Stimulated activated CD8-positive, alpha-beta memory T cell treated with anti-CD3 and anti-CD28 coated beads, Interleukin-7, amount 100 ng/mL, for 4 hours (primary cell): ENCODE measurements at regions not wholly inside any gene's neighbourhood (a gene's known extent, or its start where the extent isn't known, plus 50 kb on each side); places are given as distances from the start of the nearest gene placed in this dataset.

Source experiments
- DNase-seq, 2 donors: peaks; one replicate each; pipeline ENCODE4 v3.0.0-alpha.2; 2020; ENCODE audit warnings: low read depth in 2 of 2

DNA sequence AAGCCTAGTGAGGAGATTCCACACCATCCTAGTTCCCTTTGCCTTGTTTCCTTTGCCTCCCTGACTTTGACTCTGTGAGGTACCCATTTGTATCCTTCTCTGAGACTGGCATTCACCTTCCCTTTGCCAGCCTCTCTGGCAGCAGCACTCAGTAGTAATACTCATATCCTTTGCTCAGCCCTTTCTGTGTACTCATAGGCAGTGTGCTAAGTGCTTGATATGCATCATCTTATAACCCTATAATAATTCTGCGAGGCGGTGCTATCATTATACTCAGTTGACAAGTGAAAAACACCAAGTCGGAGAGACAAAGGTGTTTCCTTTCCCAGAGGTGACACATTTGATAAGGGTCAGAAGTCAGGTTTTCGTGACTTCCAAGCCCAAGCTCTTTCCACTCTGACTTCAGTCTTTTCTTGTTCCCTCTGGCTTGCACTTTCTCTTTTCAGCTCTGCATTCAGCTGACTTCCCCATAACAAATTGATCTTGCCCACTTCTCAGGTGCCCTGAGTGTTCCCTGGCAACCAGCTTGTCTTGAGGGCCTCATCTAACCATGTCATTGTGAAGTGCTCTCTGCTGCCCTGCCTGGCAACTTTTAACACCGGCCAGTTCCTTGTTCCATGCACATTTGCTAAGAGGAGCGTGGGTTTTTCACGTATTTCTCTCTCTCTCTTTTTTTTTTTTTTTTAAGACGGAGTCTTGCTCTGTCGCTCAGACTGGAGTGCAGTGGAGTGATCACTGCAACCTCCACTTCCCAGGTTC, 94.5 kb upstream of the UPP2 start:
- DNase-seq, result no peak

DNA sequence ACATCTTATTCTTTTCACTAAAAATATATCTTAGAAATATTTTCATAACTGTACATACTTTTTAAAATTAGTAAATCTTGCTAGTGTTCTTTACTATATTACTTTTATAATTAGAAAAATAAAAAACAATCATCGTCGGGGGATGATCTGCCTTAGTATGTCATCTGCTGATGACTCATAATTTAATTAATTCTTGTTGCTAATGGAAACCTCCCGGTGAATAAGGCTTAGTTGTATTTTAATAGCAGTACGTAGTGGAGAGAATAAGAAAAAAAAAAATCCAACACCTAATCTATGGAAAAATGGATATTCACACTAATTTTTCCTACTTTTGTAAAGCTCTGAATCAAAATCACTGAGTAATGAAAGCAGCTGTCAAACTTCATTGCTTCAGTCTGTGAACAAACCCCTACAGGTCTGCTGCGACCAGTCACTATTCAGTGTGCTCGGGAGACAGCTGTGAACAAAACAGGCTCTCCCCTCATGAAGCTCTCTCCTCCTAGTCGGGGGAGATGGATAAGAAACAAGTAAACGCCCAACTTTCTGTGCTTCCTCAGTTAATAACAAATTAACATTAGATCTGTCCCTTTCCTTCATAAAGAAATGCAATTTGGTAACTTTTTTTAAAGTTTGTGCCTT, 97.4 kb upstream of the UPP2 start:
- no peak for DNase-seq

DNA sequence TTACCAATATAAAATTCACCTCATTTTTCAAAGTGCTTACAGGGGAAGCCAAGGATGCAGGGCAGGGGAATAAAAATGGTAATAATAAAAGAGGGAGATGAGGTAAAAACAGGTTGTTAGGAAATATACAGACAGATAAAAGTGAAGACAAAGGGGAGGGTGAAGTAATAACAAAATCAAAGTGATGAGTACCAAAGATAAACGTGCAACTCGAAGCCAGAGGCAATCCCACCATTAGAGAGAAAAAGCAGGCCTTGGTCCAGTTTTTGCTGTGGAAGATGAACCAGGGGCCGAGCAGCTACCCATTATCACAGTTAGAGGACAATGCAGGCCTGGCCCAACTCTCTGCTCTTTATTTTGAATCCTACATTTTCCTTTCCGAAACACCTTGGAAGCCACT, 99.6 kb upstream of the UPP2 start:
- DNase-seq, result no peak

DNA sequence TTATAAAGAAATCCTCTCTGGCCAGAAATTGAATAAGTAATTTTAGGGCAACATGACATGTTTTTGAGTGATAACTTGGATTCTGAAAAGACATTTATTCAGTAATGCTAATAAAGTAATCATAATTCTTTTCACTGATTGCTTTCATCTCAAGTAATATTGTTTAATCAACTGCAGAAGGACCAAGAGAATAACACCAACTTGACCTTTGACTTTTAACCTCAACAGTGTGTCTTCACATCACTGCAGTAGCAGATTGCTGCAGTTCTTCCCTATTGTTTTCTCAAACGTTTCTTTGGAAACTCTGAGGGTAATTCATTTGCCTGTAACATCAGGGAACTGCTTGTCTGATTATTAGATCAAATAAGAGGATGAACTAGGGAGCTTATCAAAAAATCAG, 104.9 kb upstream of the UPP2 start:
- DNase-seq, result no peak

DNA sequence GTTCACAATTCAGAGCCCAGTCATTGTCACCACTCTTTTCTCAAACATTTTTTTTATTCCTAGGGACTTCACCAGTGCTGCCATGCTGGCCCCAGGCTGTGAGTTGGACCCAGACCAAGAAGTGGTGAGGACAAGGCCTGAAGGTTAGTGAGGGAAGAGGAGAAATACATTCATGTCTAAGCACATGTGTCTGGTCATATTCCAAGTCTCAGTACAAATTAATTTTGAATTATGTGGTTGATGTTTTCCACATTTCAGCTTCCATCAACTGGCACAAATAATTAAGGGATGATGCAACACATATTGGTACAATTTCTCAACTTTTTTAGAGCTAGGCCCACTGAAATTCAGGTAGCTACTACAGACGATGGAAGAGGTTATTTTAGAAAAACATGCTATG, 106.6 kb upstream of the UPP2 start:
- no peak for DNase-seq

DNA sequence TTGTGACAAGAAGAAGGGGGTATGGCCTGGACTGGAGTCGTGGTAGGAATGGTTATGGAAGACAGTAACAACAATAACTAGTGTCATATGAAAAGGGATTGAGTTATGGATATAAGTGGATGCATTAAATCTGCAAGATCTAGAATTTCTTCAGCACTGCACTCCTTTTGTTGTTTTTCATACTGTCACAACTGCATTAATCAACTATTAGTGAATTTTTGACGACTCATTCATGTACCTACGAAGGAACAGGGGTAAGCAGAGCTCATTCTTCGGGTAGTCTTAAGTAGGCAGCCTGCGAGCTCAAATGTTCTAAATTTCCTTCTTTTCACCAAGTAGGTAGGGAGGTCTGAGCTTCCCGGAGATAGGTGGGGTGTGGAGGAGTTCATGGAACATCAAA, 109.7 kb upstream of the UPP2 start:
- DNase-seq, result no peak

DNA sequence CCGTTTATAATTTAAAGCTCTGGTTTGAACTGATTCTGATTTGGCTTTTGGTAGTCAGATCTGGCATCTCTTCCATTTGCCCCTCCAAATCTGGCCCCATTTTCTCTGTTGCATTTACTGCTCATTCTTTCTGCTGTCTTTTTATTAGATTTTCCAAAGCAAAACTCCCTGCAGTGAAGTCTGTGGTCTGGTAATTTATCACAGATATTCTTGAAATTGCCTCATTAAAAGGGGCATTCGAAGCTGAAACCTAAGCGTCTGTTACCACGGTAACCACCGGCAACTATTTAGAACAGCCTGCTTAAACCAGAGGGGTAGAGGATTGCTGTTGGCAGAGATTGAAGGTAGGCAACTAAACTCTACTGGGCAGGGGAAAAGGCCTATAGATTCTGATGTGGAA, 111.5 kb upstream of the UPP2 start:
- no peak for DNase-seq

DNA sequence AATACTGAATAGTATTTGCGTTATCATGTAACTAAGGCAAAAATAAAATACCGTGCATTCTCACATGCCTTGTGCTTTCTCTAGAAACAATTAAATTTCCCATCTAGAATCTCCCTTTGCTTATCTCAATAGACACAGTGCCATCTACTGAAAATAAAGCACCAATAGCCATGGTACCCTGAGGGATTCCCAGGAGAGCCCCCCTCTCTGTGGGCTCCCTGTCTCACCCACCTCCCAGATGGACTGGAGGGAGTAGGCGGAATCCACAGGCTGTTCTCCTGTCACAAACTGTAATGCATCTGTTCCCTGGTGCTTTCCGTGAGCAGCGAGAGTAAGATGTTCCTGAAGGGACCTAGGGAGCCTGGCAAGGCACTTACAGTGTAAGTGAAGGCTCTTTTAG, 112.4 kb upstream of the UPP2 start:
- DNase-seq, result no peak

DNA sequence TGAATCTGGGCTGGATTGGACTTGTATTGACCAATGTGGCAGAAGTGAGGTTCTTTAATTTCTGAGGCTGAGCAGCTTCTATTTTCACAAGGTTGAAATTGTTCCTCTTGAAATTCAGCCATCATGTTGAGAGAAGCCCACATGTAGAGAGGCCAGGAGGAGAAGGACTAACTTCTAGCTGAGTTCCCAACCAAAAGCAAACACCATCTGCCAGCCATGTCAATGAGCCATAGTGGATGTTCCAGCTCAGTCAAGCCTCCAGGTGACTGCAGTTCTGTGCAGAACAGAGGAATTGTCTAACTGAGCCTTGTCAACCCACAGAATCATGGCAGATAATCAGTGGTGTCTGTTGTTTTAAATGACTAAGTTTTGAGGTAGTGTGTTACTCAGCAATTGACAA, 110.6 kb upstream of the ACVR1 start:
- DNase-seq, result no peak

DNA sequence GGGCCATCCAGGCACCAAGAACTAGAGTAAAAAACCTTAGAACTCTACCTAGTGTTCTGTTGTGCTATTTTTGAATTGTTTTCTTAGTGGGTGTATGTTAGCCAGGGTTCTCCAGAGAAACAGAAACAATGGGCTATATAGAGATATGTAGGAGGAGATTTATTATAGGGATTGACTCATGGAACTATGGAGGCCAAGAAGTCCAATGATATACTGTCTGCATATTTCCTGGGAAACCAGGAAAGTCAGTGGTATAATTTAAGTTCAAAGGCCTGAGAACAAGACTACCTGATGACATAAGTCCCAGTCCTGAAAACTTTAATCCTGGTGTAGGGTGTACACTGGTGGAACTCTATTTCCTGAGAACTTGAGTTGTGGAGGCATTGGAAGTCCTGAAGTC, 108.7 kb upstream of the ACVR1 start:
- no peak for DNase-seq

DNA sequence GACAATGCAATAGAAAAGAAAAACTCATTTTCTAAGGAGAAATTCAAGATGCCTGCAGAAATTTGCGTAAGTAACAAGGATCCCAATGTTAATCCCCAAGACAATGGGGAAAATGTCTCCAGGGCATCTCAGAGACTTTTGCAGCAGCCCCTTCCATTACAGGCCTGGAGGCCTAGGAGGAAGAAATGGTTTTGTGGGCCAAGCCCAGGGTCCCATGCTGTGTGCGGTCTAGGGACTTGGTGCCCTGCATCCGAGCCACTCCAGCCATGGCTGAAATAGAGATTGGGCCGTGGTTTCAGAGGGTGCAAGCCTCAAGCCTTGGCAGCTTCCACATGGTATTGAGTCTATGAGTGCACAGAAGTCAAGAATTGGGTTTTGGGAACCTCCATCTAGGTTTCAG, 103.9 kb upstream of the ACVR1 start:
- DNase-seq, result no peak

DNA sequence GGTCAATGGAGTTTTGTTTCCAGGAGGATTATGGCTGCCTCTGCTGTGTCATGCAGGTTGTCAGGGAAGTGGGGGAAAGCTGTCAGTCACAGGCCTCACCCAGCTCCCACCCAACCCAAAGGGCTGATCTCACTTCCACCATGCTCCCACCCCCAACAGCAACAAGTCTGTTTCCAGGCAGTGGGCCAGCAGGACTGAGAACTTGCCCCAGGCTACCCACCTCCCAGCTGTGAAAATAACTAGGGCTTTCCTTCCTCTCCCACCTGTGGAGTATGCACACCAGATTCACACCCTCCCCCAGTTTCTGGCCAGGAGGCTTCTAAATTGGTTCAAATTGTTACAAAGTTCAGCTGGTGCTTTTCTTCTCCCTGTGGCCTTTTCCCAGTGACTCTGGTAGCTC, 95.6 kb upstream of the ACVR1 start:
- DNase-seq, result no peak

DNA sequence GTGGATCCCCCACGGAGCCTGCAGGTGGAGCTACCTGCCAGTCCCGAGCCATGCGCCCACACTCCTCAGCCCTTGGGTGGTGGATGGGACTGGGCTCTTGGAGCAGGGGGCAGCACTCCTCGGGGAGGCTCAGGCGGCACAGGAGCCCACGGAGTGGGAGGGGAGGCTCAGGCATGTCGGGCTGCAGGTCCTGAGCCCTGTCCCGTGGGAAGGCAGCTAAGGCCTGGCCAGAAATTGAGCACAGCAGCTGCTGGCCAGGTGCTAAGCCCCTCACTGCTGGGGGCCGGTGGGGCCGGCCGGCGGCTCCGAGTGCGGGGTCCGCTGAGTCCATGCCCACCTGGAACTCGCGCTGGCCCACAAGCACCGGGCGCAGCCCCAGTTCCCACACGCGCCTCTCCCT, 91.7 kb upstream of the ACVR1 start:
- DNase-seq, result no peak

DNA sequence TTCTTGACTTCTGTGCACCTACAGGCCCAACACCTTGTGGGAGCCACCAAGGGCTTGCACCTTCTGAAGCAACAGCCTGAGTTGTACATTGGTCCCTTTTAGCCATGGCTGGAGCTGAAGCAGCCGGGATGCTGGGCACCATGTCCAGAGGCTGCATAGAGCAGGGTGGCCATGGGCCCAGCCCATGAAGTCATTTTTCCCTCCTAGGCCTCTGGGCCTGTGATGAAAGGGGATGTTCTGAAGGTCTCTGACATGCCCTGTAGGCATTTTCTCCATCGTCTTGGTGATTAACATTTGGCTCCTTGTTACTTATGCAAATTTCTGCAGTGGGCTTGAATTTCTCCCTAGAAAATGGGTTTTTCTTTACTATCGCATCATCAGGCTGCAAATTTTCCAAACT, 83.1 kb upstream of the ACVR1 start:
- DNase-seq, result no peak

DNA sequence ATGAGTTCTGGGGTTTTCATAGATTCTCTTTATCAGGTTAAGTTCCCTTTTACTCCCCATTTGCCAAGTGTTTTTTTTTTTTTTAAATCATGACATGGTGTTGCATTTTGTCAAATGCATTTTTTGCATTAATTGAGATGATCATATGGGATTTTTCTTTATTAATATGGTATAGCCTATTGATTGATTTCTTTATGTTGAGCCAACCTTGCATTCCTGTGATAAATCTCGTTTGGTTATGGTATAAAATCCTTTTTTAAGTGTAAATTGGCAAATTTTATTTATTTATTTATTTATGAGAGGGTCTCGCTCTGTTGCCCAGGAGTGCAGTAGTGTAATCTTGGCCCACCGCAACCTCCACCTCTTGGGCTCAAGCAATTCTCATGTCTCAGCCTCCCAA, 81.5 kb upstream of the ACVR1 start:
- no peak for DNase-seq

DNA sequence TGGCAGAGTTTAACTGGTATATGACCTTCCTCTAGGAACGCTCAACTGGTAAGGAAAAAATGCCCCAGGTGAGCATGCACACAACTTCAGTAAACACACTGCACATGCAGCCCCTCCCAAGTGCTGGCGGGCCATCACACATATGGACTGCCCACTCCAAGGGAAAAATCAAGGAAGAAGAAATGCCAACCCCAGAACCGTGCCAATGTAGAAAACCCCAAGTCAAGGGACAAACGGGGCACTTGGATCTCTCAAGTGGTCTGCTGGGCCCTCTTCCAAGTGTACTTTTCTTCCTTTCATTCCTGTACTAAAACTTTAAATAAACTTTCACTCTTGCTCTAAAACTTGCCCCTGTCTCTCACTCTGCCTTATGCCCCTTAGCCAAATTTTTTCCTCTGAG, 76.4 kb upstream of the ACVR1 start:
- no peak for DNase-seq

DNA sequence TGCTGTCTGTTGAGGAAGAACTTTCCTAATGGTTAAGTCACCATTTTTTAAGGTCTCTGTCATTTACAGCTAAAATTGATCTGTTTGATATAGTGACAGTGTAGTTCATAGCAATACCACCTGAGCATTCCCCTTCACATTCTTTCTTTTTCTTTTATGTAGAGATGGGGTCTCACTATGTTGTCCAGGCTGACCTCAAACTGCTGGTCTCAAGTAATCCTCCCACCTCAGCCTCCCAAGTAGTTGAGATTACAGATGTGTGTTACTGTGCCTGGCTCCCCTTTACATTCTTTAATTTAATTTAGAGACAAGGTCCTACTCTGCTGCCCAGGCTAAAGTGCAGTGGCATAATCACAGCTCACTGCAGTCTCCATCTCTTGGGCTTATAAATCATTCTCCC, 72.7 kb upstream of the ACVR1 start:
- no peak for DNase-seq

DNA sequence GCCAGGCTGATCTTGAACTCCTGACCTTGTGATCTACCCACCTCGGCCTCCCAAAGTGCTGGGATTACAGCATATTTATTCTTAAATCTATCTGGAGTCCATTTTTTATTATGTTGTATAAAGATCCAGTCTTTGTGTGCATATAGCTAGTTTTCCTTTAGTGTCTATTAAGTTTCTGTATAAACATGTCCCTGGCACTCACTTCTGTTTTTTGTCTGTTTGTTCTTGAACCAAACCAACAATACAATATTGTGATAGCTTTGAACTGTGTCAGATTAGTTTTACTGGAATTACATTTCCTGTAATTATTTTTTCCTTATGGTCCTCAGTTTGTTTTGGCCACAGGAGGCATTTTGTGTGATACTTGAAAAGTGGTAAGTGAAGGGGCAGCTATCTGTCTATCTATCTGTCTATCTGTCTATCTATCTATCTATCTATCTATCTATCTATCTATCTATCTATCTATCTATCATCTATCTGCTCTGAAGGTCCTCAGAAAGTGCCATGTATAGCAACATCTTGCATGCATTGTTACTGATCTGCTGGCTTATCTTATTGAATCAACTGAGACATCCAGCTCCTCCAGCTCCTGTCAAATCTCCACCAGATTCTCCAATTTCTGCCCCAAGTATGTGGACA, 70.9 kb upstream of the ACVR1 start:
- DNase-seq, result no peak

DNA sequence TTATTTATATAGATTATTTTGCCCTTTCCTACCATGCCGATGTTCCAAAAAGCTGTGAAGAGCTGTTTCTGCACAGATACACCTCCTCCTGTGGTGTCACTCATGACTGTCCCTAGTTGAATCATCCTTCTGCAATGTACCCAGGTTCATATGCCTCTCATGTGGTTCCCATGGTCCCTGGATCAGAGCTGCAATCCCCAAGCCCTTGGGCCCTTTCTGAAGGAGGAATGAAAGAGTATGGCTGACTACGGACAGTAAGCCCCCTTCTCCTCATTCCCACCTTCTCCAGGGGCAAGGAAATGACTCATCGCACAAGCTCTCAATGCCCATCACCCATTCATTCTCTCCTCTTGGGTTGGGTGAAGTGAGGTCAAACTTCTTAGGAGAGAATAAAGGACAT, 63.9 kb upstream of the ACVR1 start:
- no peak for DNase-seq

DNA sequence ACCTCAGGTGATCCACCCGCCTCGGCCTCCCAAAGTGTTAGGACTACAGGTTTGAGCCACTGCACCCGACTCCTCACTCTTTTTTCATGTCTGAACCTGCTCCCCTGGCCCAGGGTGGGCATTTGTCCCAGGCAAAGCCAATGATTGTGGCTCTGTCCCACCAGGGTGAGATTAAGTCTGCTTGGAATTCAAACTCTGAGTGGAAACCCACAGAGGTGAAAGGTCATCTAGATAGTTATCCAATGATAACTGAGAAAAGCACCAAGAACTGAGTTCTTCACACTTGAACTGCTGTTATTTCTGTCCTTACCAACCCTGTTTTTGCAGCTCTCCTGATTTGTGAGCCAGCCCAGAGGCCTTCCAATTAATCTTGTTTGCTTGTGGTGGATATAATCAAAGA, 62.4 kb upstream of the ACVR1 start:
- DNase-seq, result no peak

DNA sequence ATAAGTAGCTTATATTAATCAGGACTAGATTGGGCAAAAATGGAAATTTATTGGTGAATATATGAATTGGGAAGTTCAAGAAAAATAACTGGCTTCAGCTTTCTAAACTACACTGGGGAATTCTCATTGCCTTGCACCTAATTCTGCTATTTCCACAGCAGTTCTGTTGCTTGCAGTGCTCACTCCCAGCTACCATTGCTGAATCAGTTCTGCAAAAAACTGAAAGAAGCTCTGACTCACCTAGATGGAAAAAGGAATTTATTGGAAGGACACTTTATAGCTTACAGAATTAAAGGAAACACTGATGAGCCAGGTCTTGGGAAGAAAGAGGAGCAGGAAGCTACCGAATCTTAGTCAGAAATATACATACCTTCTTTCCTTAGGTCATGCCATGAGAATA, 60.3 kb upstream of the ACVR1 start:
- DNase-seq, result no peak

DNA sequence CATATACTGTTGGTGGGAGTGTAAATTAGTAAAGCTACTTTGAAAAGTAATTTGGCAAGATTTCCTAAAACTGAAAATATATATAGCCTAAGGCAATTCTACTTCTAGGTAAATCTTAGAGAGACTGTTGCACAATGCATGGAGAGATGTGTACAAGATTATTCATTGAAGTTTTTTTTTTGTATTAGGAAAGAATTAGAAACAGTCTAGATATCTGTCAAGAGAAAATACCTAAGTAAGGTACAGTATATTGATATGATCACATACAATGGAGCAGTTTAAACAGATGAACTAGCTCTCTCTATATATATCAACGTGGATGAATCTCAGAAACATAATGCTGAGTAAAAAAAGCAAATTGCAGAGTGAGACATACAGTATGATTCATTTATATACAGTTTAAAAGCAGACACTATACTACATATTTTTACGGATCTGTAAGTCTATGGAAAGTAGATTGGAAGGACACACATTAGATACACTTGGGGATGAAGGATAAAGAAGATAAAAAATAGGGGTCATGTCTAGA, 59.3 kb upstream of the ACVR1 start:
- DNase-seq, result no peak

DNA sequence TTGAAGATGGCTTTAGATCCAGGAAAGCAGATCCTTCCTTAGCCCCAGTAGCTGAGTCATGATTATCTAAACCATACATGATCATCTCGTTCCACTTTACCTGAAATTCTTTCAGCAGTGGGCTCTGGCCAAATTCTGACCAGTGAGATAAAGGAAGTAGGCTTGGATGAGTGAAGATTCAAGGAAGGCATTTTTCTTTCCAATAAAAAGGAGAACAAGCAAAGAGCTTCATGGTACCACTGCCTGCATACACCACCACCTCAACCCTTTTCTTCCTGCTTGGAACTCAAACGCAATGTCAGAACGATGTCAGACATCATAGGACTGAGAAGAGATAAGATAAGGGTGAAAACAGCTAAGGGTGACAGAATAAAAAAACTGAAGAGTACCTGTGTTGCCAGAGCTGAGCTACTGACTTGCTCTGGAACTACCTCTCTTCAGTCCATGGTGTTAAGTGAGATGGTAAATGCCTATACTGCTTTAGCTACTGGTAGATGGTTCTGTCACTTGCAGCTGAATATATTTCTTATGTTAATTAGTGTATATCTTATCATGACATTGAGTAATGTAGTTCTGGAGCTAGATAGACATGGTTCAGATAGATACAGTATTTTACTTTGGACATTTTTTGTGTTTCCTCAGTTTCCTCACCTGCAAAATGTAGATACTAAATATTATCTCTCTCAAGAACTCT, 58.7 kb upstream of the ACVR1 start:
- DNase-seq, result no peak
